ENCODE measurements at regions not wholly inside any gene's neighbourhood (a gene's known extent, or its start where the extent isn't known, plus 50 kb on each side); places are given as distances from the start of the nearest gene placed in this dataset.
"Not testable (repeated sequence)": the region's sequence is repeated elsewhere in the genome, so short reads cannot be mapped to it uniquely, and the experiment has no call there.

DNA sequence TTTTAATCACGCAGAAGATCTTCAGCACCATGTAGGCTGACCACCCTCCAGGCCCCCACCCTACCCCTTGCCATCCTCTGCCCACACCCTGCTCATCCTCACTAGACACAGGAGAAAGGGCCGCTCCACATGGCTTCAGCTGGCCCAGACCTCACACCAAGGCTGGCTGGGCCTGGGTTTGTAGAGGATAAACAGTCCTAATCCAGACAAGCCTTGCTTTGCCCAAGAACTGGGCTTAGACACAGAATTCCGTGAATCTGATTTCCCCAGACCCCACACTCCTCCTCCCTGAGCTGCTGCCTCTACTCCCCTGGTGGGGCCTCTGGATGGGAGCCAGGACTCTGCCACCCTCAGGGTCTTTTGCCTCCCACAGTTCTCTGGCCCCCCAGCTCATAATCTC lies 185.3 kb downstream of the CYP26B1 start:
- Histone ChIP-seq H3K36me3 (no peaks in the 10 kb centered on the region), H3K9me3 (ENCODE audit: low read depth) (no peaks in the 10 kb centered on the region), H3K4me1 (ENCODE audit: low read depth) (no peaks in the 10 kb centered on the region), H3K4me3 (no peak overlapping the region), H3K27me3 (no peaks in the 10 kb centered on the region), H3K27ac (no peak overlapping the region)
- TF ChIP-seq, protein P1, sequence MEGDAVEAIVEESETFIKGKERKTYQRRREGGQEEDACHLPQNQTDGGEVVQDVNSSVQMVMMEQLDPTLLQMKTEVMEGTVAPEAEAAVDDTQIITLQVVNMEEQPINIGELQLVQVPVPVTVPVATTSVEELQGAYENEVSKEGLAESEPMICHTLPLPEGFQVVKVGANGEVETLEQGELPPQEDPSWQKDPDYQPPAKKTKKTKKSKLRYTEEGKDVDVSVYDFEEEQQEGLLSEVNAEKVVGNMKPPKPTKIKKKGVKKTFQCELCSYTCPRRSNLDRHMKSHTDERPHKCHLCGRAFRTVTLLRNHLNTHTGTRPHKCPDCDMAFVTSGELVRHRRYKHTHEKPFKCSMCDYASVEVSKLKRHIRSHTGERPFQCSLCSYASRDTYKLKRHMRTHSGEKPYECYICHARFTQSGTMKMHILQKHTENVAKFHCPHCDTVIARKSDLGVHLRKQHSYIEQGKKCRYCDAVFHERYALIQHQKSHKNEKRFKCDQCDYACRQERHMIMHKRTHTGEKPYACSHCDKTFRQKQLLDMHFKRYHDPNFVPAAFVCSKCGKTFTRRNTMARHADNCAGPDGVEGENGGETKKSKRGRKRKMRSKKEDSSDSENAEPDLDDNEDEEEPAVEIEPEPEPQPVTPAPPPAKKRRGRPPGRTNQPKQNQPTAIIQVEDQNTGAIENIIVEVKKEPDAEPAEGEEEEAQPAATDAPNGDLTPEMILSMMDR (IDR thresholded peaks at IDR 0.05; ENCODE audit: low read depth, low read length), result no peak
- no peak for DNase-seq (ENCODE audit: low read depth in 1 of 2, low spot score in 1 of 2)

DNA sequence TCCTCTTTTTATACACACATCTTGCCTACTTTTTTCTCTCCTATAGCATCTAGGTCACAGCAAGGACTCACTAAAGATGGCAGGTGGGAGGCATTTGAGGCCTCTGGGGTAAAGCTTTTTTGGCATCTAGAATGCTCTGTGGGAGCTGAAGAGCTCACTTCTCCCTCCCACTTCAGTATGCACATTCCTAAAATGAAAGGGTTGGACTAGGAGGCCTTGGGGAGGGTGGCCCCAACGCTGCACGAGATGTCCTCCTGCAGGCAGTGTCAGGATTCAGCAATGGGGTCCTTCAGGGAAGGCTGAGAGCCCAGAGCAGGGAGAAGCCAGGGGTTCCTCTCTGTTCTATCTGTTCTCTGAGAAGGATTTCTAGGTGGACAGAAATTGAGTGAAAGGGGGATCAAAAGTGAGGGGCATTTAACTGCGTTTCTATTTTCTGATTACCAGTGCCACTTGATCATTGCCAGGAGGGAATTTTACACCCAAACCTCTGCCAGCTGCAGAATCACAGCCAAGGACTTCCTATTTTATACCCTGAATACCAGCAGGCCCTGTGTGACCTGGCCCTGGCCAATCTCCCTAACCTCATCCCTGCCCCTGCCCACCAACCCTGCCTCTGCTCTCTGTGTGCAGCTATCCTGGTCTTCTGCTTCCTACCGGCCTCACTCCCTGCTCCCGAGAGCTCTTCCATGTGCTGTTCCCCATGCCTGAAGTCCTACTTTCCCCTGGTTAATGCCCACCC lies 186.2 kb downstream of the CYP26B1 start:
- H3K4me1 ChIP-seq (ENCODE audit: low read depth), result no peaks in the 10 kb centered on the region
- H3K9me3 ChIP-seq (ENCODE audit: low read depth), result no peaks in the 10 kb centered on the region
- DNase-seq (ENCODE audit: low read depth in 1 of 2, low spot score in 1 of 2), result no peak
- no peaks in the 10 kb centered on the region for H3K27me3 ChIP-seq
- H3K4me3 ChIP-seq, result no peak overlapping the region
- no peaks in the 10 kb centered on the region for H3K36me3 ChIP-seq
- TF ChIP-seq, protein P1 (IDR thresholded peaks at IDR 0.05; ENCODE audit: low read depth, low read length), result no peak
- H3K27ac ChIP-seq, result no peak overlapping the region

DNA sequence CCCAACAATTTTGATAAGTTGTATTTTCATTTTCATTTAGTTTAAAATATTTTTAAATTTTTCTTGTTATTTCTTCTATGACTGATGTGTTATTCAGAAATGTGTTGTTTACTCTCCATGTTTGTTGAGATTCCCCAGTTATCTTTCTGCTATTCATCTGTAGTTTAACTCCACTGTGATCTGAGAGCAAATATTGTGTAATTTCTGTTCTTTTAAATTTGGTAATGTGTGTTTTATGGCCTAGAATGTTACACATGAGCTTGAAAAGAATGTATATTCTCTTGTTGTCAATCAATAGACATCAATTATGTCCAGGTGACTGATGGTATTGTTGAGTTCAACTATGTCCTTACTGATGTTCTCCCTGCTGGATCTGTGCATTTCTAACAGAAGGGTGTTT lies 188.2 kb downstream of the CYP26B1 start:
- no peak overlapping the region for H3K27ac ChIP-seq
- no peaks in the 10 kb centered on the region for H3K36me3 ChIP-seq
- no peaks in the 10 kb centered on the region for H3K4me1 ChIP-seq (ENCODE audit: low read depth)
- no peak for DNase-seq (ENCODE audit: low read depth in 1 of 2, low spot score in 1 of 2)
- TF ChIP-seq, protein P1 (IDR thresholded peaks at IDR 0.05; ENCODE audit: low read depth, low read length), result no peak
- no peaks in the 10 kb centered on the region for H3K27me3 ChIP-seq
- H3K4me3 ChIP-seq, result no peak overlapping the region
- no peaks in the 10 kb centered on the region for H3K9me3 ChIP-seq (ENCODE audit: low read depth)

DNA sequence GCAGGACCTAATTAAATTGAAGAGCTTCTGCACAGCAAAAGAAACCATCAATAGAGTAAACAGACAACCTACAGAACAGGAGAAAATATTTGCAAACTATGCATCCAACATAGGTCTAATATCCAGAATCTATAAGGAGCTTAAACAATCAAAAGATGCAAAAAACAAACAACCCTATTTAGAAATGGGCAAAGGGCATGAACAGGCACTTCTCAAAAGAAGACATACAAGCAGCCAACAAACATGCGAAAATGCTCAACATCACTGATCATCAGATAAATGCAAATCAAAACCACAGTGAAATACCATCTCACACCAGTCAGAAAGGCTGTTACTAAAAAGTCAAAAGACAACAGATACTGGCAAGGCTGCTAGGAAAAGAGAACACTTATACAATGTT lies 189.2 kb downstream of the CYP26B1 start:
- H3K4me1 ChIP-seq (ENCODE audit: low read depth); H3K9me3 ChIP-seq (ENCODE audit: low read depth); DNase-seq (ENCODE audit: low read depth in 1 of 2, low spot score in 1 of 2); H3K27ac ChIP-seq; H3K4me3 ChIP-seq; H3K27me3 ChIP-seq; H3K36me3 ChIP-seq: not testable (repeated sequence)

DNA sequence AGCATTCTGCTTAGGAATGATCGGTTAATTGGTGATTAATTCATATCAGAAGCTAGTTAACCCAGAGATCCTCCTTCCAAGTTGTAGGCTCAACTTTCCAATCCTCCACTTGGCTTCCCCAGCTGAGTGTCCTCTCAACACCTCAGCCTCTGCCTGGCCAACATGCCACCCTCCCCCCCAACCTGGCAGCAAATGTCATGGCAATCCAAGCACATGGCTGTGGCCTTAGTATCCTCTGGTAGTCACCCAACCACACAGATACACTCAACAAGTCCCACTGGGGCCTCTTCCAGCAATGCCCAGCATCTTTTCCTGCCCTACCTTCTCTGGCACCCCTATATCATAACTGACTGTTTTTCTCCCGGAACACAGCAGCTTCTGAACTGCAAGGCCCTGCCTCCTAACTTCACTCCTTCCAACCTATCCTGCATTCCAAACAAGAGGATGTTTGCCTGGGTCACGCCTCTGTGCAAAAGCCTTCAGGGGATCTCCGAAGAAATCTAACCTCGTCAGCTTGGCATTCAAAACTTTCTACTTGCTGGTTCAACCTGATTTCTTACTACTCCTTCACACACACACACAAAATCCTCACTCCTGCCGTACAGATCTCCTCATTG lies 195.0 kb downstream of the CYP26B1 start:
- DNase-seq (ENCODE audit: low read depth in 1 of 2, low spot score in 1 of 2), result no peak
- Histone ChIP-seq H3K9me3 (ENCODE audit: low read depth) (no peaks in the 10 kb centered on the region), H3K4me3 (no peak overlapping the region), H3K4me1 (ENCODE audit: low read depth) (no peaks in the 10 kb centered on the region), H3K27me3 (no peaks in the 10 kb centered on the region), H3K36me3 (no peaks in the 10 kb centered on the region), H3K27ac (no peak overlapping the region)
- TF ChIP-seq, protein P1 (IDR thresholded peaks at IDR 0.05; ENCODE audit: low read depth, low read length), result no peak

DNA sequence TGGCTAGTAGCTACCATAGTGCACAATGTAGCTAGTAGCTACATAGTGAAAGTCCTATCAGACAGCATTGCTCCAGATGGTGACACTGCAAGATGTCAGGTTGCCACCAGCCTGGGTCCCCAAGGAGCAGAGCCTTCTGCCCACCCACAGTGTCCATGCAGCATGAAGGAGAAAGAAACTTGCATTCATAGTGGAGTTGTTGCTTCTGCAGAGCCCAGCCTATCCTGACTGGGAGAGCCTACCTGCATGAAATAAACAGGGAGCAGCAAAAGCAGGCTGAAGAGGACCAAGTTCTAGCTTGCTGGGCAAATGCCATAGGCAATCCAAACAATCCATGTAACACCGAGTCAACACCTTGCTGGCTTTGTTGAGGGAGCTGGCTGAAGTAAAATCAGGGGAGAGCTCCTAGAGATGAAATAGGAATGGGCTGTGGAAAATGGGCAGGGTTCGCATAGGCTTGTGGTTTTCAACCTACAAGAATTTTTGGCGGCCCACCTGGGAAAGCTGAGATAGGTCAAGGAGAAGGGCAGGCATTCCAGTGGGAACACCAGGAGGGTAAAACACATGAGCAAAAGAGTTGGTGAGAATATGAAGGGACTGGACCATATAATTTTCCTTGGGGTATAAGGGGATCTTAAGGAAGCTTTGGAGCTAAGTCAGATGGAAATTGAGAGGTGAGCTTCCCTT lies 195.8 kb downstream of the CYP26B1 start:
- Histone ChIP-seq H3K4me1 (ENCODE audit: low read depth) (no peaks in the 10 kb centered on the region), H3K27ac (no peak overlapping the region), H3K36me3 (no peaks in the 10 kb centered on the region), H3K27me3 (no peaks in the 10 kb centered on the region), H3K9me3 (ENCODE audit: low read depth) (no peaks in the 10 kb centered on the region), H3K4me3 (no peak overlapping the region)
- TF ChIP-seq, protein P1 (IDR thresholded peaks at IDR 0.05; ENCODE audit: low read depth, low read length), result no peak
- DNase-seq (ENCODE audit: low read depth in 1 of 2, low spot score in 1 of 2), result no peak
